ENCODE measurements at regions not wholly inside any gene's neighbourhood (a gene's known extent, or its start where the extent isn't known, plus 50 kb on each side); places are given as distances from the start of the nearest gene placed in this dataset.

- DNase-seq (ENCODE audit: low read depth, low spot score): no peak
- in situ Hi-C loops (cut with HindIII; ENCODE audit: low pct_unique_long_range_greater_than_20kb, low sequenced_read_pairs): no loop called here
Measured at GRCh38 chr2:171227066-171227782, 66.5 kb upstream of the TLK1 start.

GRCh38 chr2:171226461-171226860, 65.8 kb upstream of the TLK1 start:
- no peak for DNase-seq (ENCODE audit: low read depth, low spot score)
- in situ Hi-C loops (cut with HindIII; ENCODE audit: low pct_unique_long_range_greater_than_20kb, low sequenced_read_pairs): no loop called here

GRCh38 chr2:171225989-171226388, 65.3 kb upstream of the TLK1 start:
- in situ Hi-C loops (cut with HindIII; ENCODE audit: low pct_unique_long_range_greater_than_20kb, low sequenced_read_pairs): no loop called here

GRCh38 chr2:171225302-171225980, 64.7 kb upstream of the TLK1 start:
- in situ Hi-C loops (cut with HindIII; ENCODE audit: low pct_unique_long_range_greater_than_20kb, low sequenced_read_pairs): no loop called here
- DNase-seq (ENCODE audit: low read depth, low spot score): peak; percentile 44

More at GRCh38 chr2:171225989-171226388, 65.3 kb upstream of the TLK1 start:
- no peak for DNase-seq (ENCODE audit: low read depth, low spot score)

- in situ Hi-C loops (cut with HindIII; ENCODE audit: low pct_unique_long_range_greater_than_20kb, low sequenced_read_pairs): no loop called here
- no peak for DNase-seq (ENCODE audit: low read depth, low spot score)
Measured at GRCh38 chr2:171217330-171217729, 56.6 kb upstream of the TLK1 start.

GRCh38 chr2:171216631-171217030, 55.9 kb upstream of the TLK1 start:
- in situ Hi-C loops (cut with HindIII; ENCODE audit: low pct_unique_long_range_greater_than_20kb, low sequenced_read_pairs): no loop called here

GRCh38 chr2:171214093-171214492, 53.4 kb upstream of the TLK1 start:
- in situ Hi-C loops (cut with HindIII; ENCODE audit: low pct_unique_long_range_greater_than_20kb, low sequenced_read_pairs): no loop called here
- no peak for DNase-seq (ENCODE audit: low read depth, low spot score)

More at GRCh38 chr2:171216631-171217030, 55.9 kb upstream of the TLK1 start:
- no peak for DNase-seq (ENCODE audit: low read depth, low spot score)

GRCh38 chr2:171210864-171211431, 50.3 kb upstream of the TLK1 start:
- in situ Hi-C loops (cut with HindIII; ENCODE audit: low pct_unique_long_range_greater_than_20kb, low sequenced_read_pairs): no loop called here
- no peak for DNase-seq (ENCODE audit: low read depth, low spot score)

All from SK-MEL-5 (cell line).